A549 (cell line): ENCODE measurements at regions not wholly inside any gene's neighbourhood (a gene's known extent, or its start where the extent isn't known, plus 50 kb on each side); places are given as distances from the start of the nearest gene placed in this dataset.

Experiments used
- CBX8 ChIP-seq: fragments of 200-600 bp; sonication (generic); IDR thresholded peaks from 2 replicates; pipeline ENCODE4 v1.6.1; 2016
- CEBPB ChIP-seq, 2 experiments: fragments of >200 bp in 1 of 2; sonication (Bioruptor Twin) in 1 of 2; formaldehyde crosslinking in 1 of 2; IDR thresholded peaks; 2 replicates each; pipeline ENCODE4 v1.6.1; 2012 to 2016
- CHD2 ChIP-seq: fragments of 150-350 bp; IDR thresholded peaks from 2 replicates; pipeline ENCODE4 v1.6.1; 2014; ENCODE audit warnings: low read length; ENCODE audit not compliant: partially characterized antibody
- PHF8 ChIP-seq: fragments of 200-600 bp; sonication (generic); IDR thresholded peaks from 2 replicates; pipeline ENCODE4 v1.6.1; 2016; ENCODE audit warnings: low read depth, mild to moderate bottlenecking, antibody characterized with exemption, moderate library complexity, borderline replicate concordance
- POLR2A ChIP-seq: IDR thresholded peaks from 2 replicates; pipeline ENCODE4 v1.6.1; 2012; ENCODE audit warnings: mild to moderate bottlenecking, low read length
- RNF2 ChIP-seq: fragments of 200-600 bp; sonication (generic); IDR thresholded peaks from 2 replicates; pipeline ENCODE4 v1.6.1; 2016; ENCODE audit warnings: low read depth, mild to moderate bottlenecking, antibody characterized with exemption, moderate library complexity, borderline replicate concordance
- TF ChIP-seq, protein P1 (sequence below): fragments of >200 bp; sonication (Bioruptor Twin); formaldehyde crosslinking; IDR thresholded peaks from 3 replicates; pipeline ENCODE4 v1.5.1; 2016
- TF ChIP-seq, protein P2 (sequence below): fragments of >200 bp; sonication (Bioruptor Twin); formaldehyde crosslinking; IDR thresholded peaks from 3 replicates; pipeline ENCODE4 v1.6.1; 2016

GRCh38 chr12:43180242-43180641 is 371.8 kb downstream of the ADAMTS20 start:
- TF ChIP-seq, protein P1, sequence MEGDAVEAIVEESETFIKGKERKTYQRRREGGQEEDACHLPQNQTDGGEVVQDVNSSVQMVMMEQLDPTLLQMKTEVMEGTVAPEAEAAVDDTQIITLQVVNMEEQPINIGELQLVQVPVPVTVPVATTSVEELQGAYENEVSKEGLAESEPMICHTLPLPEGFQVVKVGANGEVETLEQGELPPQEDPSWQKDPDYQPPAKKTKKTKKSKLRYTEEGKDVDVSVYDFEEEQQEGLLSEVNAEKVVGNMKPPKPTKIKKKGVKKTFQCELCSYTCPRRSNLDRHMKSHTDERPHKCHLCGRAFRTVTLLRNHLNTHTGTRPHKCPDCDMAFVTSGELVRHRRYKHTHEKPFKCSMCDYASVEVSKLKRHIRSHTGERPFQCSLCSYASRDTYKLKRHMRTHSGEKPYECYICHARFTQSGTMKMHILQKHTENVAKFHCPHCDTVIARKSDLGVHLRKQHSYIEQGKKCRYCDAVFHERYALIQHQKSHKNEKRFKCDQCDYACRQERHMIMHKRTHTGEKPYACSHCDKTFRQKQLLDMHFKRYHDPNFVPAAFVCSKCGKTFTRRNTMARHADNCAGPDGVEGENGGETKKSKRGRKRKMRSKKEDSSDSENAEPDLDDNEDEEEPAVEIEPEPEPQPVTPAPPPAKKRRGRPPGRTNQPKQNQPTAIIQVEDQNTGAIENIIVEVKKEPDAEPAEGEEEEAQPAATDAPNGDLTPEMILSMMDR = no peak
- TF ChIP-seq CEBPB (IDR thresholded peaks at IDR 0.05) = no peak
- TF ChIP-seq PHF8 = no peak
- TF ChIP-seq, protein P2, sequence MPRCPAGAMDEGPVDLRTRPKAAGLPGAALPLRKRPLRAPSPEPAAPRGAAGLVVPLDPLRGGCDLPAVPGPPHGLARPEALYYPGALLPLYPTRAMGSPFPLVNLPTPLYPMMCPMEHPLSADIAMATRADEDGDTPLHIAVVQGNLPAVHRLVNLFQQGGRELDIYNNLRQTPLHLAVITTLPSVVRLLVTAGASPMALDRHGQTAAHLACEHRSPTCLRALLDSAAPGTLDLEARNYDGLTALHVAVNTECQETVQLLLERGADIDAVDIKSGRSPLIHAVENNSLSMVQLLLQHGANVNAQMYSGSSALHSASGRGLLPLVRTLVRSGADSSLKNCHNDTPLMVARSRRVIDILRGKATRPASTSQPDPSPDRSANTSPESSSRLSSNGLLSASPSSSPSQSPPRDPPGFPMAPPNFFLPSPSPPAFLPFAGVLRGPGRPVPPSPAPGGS = no peak
- TF ChIP-seq RNF2 = no peak
- TF ChIP-seq CBX8 = no peak
- TF ChIP-seq CHD2 = no peak
- TF ChIP-seq POLR2A = no peak
